Astrocyte (in vitro differentiated cells and primary cell): ENCODE measurements at regions not wholly inside any gene's neighbourhood (a gene's known extent, or its start where the extent isn't known, plus 50 kb on each side); places are given as distances from the start of the nearest gene placed in this dataset.

Experiments used
- EZH2 ChIP-seq: IDR thresholded peaks from 2 replicates; pipeline ENCODE4 v1.6.1; 2012; ENCODE audit warnings: mild to moderate bottlenecking, low read length, inconsistent platforms; ENCODE audit not compliant: insufficient read depth
- TF ChIP-seq, protein P1 (sequence below): IDR thresholded peaks from 2 replicates; pipeline ENCODE4 v1.5.1; 2011; ENCODE audit warnings: low read depth, mild to moderate bottlenecking, inconsistent platforms, low read length, moderate library complexity; ENCODE audit not compliant: insufficient read depth

DNA sequence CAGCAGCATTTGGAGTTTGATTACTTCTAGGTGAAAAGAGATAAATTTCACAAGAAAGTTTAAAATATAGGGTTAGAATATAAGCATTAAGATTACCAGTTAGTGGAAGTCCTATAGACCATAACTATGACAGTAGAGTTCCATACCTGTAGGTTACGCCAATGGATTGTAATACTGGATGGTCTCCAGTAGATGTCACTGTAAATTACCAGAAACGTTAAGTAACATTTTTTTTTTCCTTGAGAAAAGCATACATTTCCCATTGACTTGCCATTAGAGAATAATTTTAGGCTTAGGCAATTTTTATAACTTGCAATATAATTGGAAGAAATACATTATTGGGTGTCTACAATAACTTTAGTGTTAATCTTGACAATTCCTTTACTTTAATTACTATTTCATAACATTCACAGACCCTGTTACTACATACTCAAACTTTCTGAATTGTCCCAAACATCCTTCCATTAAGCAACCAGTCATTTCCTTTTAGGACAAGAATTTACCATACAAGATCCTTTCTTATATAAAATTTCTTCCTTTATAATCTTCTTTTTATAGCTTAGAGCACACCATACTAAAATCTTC is 304.1 kb upstream of the TECRL start:
- no peak for TF ChIP-seq EZH2
- TF ChIP-seq, protein P1, sequence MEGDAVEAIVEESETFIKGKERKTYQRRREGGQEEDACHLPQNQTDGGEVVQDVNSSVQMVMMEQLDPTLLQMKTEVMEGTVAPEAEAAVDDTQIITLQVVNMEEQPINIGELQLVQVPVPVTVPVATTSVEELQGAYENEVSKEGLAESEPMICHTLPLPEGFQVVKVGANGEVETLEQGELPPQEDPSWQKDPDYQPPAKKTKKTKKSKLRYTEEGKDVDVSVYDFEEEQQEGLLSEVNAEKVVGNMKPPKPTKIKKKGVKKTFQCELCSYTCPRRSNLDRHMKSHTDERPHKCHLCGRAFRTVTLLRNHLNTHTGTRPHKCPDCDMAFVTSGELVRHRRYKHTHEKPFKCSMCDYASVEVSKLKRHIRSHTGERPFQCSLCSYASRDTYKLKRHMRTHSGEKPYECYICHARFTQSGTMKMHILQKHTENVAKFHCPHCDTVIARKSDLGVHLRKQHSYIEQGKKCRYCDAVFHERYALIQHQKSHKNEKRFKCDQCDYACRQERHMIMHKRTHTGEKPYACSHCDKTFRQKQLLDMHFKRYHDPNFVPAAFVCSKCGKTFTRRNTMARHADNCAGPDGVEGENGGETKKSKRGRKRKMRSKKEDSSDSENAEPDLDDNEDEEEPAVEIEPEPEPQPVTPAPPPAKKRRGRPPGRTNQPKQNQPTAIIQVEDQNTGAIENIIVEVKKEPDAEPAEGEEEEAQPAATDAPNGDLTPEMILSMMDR, result peak; percentile 59
